GM18867 (cell line): ENCODE measurements at regions not wholly inside any gene's neighbourhood (a gene's known extent, or its start where the extent isn't known, plus 50 kb on each side); places are given as distances from the start of the nearest gene placed in this dataset.
"Not testable (repeated sequence)": the region's sequence is repeated elsewhere in the genome, so short reads cannot be mapped to it uniquely, and the experiment has no call there.

Source experiments
- ATAC-seq: cut with Tn5 transposase; IDR thresholded peaks from one replicate; pipeline ENCODE4 v1.9.1; 2021; ENCODE audit warnings: mild to moderate bottlenecking, moderate library complexity; ENCODE audit not compliant: unreplicated experiment

GRCh38 chr12:42030588-42030987, 114.1 kb downstream of the GXYLT1 start:
- no peak for ATAC-seq

DNA sequence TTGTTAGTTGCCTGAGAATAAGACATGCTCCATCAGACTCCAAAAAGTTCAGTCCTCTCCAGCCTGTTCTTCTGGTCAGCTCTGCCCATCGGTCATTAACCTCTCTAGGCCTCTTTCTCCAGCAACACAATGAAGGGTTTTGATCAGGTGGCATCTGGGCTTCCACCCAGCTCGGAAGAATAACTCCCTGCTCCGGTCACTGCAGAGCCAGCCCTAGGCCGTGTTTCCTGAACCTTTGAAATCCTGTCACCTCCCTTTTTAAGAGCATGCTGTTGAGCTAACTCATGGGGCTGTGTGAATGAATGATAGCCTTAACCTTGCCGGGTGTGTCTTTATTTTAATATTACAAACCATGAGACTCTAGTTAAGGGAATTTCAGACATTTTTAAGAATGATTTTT, 117.1 kb downstream of the GXYLT1 start:
- no peak for ATAC-seq

DNA sequence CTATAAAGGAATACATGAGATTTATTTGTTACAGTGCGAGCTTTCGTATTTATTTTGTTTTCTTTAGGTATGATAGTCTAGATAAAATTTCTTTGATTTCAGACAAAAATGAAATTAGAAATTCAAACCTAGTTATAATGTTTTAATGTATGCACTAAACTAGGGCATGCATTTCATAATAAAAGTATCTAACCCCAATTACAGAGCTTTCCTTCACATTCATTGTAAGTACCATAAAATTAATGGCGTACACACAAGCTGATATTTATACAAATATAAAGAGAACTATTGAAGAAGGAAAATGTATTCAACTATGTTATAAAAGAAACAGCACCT, 120.2 kb downstream of the GXYLT1 start:
- no peak for ATAC-seq

DNA sequence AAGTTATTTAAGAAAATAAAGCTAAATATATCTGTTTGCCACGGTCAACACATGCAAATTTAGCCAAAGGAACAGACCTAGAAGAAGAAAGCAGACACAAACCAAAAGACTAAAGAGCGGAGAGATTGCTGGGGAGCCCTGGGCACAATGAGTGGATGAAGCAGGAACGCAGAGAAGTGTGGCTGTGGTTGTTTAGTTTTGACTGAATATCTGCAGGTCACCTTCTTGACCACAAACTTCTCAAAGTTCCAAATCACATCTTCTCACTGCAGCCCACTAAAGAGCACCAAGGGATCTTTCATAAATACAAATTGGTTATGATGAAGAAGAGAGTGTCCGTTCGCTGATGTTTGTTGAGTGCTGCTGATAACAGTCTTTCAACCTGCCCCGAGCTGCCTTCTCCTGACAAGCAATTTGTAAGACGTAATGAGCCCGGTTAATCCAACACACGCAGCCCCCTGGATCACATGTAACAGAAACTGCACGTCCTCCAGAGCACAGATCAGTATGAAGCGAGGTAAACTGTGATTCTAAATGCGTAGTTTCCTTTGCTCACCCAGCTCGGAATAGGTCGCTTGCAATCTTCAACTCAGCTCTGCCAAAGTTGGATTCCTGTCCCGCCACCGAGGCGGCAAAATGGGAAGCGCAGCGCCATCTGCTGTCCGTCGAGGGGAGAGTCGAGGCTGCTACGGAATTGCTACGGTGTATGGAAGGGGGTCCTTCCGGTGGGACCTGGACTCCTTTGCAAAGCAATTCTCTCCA, 120.8 kb downstream of the GXYLT1 start:
- peak; percentile 91 for ATAC-seq

GRCh38 chr12:42021937-42022336, 122.7 kb downstream of the GXYLT1 start:
- not testable (repeated sequence) for ATAC-seq

DNA sequence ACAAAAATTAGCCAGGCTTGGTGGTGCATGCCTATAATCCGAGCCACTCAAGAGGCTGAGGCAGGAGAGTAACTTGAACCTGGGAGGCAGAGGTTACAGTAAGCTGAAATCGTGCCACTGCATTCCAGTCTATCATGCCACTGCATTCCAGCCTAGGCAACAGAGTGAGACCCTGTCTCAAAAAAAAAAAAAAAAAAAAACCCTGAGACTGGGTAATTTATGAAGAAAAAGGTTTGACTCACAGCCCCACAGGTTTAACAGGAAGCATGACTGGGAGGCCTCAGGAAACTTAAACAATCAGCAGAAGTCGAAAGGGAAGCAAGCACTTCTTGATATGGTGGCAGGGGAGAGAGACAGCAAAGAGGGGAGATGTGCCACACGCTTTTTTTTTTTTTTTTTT, 123.2 kb downstream of the GXYLT1 start:
- no peak for ATAC-seq

DNA sequence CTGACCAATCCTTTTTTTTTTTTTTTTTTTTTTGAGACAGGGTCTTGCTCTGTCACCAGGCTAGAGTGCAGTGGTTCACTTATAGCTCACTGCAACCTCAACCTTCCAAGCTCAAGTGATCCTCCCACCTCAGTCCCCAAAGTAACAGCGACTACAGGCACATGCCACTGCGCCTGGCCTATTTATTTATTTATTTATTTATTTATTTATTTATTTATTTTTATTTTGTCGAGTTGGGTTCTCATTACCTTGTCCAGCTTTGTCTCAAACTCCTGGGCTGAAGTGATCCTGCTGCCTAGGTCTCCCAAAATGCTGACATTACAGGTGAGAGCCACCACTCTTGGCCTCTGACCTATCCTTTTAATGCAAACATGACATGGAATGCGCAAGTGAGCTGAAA, 124.4 kb downstream of the GXYLT1 start:
- no peak for ATAC-seq

DNA sequence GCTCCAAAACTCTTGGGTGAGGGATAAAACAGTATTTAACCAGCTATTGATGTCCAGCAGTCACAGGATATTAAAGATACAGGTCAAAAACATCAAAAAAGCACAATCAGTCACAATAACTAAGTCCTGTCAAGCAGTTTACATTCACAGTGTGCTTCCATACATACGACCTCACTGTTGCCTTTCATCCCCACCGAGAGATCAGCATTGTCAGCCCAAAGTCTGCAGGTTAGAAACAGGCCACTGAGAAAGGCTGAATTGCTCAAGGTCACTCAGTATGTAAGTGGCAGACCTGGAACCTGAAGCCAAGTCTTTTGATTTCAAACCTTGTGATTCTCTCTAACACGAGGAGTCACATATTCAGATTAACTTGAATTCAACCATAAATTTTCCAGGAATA, 124.9 kb downstream of the GXYLT1 start:
- no peak for ATAC-seq

- ATAC-seq = peak; percentile 43
Observed at GRCh38 chr12:42017051-42017450, 127.6 kb downstream of the GXYLT1 start.

GRCh38 chr12:42015051-42015461, 129.6 kb downstream of the GXYLT1 start:
- no peak for ATAC-seq

- not testable (repeated sequence) for ATAC-seq
Observed at GRCh38 chr12:42012501-42012900, 132.2 kb downstream of the GXYLT1 start.

GRCh38 chr12:42010715-42011114, 134.0 kb downstream of the GXYLT1 start:
- no peak for ATAC-seq

GRCh38 chr12:42010257-42010656, 134.4 kb downstream of the GXYLT1 start:
- ATAC-seq = no peak

GRCh38 chr12:42008996-42009395, 135.7 kb downstream of the GXYLT1 start:
- ATAC-seq = no peak

DNA sequence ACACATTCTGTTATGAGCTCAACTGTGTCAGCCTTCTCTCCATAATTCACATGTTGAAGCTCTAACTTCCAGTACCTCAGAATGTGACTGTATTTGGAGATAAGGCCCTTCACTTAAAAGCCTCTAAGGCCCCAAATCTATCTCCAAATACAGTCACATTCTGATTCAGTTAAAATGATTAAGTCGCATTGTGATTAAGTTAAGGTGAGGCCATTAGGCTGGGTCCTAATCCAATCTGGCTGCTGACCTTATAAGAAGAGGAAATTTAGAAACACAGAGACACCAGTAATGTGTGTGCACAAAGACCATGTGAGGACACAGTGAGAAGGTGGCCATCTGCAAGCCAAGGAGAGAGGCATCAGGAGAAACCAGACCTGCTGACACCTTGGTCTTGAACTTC, 141.6 kb downstream of the GXYLT1 start:
- no peak for ATAC-seq

DNA sequence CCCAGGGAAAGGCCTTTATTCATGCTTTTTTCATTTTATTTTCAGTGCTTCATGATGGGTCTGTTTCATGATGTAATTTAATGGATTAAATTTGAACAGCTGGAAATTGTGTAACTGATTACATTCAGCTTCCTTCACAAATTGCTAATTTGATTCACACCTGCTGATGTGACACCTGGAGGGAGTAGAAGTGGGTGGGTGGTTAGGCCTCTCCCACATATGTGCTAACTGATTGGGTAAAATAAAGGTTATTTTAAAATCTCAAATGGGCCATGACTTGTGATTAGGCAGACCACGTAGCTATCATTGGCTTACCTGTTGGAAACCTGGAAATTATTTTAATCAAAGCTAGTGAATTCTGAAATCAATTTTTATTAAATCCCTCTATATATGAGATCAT, 142.1 kb downstream of the GXYLT1 start:
- ATAC-seq = no peak

- no peak for ATAC-seq
Observed at GRCh38 chr12:41998436-41998835, 146.2 kb downstream of the GXYLT1 start.

GRCh38 chr12:41993283-41993682, 151.4 kb downstream of the GXYLT1 start:
- no peak for ATAC-seq

DNA sequence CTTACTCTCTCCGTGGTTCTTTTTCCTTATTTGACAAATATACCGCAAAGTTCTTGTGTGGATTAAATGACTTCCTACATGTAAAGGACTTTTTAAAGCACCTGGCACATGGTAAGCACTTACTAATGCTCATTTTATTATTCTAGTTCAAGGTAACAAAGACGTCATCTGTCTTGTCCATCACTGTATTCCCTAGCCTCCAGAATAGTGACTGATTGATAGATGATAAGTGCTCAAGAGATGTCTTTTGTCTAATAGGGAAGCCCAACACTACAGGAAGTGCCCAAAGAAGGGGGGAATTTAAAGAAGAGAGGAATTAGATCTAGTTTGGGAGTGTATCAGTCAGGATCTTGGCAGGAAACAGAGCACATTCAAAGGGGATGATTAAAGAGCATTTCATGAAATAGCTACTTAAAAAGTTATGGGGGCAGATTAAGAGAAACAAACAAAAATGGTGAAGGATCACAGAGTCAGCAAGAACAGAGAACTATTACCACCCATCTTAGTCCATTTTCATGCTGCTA, 151.9 kb downstream of the GXYLT1 start:
- ATAC-seq = no peak

GRCh38 chr12:41992022-41992421, 152.7 kb downstream of the GXYLT1 start:
- ATAC-seq = no peak

- no peak for ATAC-seq
Observed at GRCh38 chr12:41988715-41989114, 156.0 kb downstream of the GXYLT1 start.

GRCh38 chr12:41986513-41986912, 158.2 kb downstream of the GXYLT1 start:
- ATAC-seq = not testable (repeated sequence)

DNA sequence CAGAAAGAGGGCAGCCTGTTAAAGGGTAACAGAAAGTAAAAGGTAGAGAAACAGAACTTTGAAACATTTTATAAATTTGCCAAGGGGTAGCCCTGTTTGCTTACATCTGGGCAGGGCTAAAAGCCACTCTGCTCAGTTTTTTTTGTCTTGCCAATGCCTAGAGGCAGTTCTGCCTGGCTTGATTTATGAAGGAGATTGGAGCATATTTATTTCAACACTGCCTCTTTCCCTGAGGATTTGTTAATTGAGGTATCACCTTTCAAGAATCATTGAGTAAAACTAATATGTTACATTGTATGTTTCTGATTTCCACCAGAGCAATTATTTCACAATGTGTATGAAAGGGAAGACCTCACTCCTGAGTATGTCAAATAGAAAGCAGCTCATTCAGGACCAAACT, 160.8 kb downstream of the GXYLT1 start:
- ATAC-seq = no peak
